Prostate gland (tissue), 2 donors: ENCODE measurements at regions not wholly inside any gene's neighbourhood (a gene's known extent, or its start where the extent isn't known, plus 50 kb on each side); places are given as distances from the start of the nearest gene placed in this dataset.

Source experiments
- CTCF ChIP-seq, 4 experiments: fragments of 200-600 bp in 2 of 4; fragments of 450-650 bp in 2 of 4; sonication (generic) in 2 of 4; IDR thresholded peaks; 1 replicate in 3 of 4; 2 replicates in 1 of 4; pipeline ENCODE4 v1.5.1; 2016 to 2019; ENCODE audit warnings: antibody characterized with exemption in 4 of 4, mild to moderate bottlenecking in 2 of 4, moderate library complexity in 2 of 4
- POLR2A ChIP-seq: fragments of 450-650 bp; IDR thresholded peaks from one replicate; pipeline ENCODE4 v1.6.1; 2016; ENCODE audit warnings: antibody characterized with exemption, mild to moderate bottlenecking
- POLR2AphosphoS5 ChIP-seq: sonication (generic); formaldehyde crosslinking; IDR thresholded peaks from one replicate; pipeline ENCODE4 v1.6.1; 2017; ENCODE audit warnings: antibody characterized with exemption

GRCh38 chr6:112874881-112875280, 527.8 kb downstream of the RFPL4B start:
- TF ChIP-seq CTCF (IDR thresholded peaks at IDR 0.05), result no peak
- no peak for TF ChIP-seq POLR2AphosphoS5
- no peak for TF ChIP-seq POLR2A
